Ovary (tissue), 3 donors: ENCODE measurements at regions not wholly inside any gene's neighbourhood (a gene's known extent, or its start where the extent isn't known, plus 50 kb on each side); places are given as distances from the start of the nearest gene placed in this dataset.

ENCODE experiments used
- POLR2A ChIP-seq: fragments of 450-650 bp; IDR thresholded peaks from one replicate; pipeline ENCODE4 v1.6.1; 2017; ENCODE audit warnings: antibody characterized with exemption, mild to moderate bottlenecking, moderate library complexity
- TF ChIP-seq, protein P1 (sequence below), 3 donors: fragments of 450-650 bp in 2 of 3; fragments of 200-600 bp in 1 of 3; IDR thresholded peaks; one replicate each; pipeline versions ENCODE4 v1.5.1 to v1.8.0; 2016 to 2022; ENCODE audit warnings: antibody characterized with exemption in 3 of 3, mild to moderate bottlenecking in 1 of 3
- donor health status: DM: no; HTN: no; CAD: no.

DNA sequence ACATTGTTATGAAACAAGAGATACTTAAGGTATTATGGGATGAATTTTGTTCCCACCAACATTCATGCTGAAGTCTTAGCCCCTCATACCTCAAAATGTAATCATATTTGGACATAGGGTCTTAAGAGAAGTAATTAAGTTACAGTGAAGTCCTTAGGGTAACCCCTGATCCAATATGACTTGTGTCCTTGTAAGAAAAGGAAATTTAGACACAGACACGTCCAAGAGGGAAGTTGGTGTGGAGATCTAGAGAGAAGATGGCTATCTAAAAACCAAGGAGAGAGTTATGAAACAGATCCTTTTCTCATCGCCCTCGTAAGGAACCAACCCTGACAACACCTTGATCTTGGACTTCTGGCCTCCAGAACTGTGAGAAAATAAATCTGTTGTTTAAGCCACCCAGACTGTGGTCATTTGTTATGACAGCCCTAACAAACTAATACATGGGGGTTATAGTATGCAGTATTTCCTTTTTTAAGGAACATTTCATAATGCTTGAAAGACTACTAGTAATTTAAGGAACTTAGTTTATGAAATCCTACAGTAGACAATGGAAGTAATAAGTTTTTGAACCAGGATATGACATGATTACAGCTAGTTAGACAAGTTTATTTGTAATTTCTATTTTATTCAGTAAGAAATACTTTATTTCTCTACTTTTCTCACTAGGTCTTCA, 875.5 kb upstream of the ADGRL2 start:
- TF ChIP-seq, protein P1, sequence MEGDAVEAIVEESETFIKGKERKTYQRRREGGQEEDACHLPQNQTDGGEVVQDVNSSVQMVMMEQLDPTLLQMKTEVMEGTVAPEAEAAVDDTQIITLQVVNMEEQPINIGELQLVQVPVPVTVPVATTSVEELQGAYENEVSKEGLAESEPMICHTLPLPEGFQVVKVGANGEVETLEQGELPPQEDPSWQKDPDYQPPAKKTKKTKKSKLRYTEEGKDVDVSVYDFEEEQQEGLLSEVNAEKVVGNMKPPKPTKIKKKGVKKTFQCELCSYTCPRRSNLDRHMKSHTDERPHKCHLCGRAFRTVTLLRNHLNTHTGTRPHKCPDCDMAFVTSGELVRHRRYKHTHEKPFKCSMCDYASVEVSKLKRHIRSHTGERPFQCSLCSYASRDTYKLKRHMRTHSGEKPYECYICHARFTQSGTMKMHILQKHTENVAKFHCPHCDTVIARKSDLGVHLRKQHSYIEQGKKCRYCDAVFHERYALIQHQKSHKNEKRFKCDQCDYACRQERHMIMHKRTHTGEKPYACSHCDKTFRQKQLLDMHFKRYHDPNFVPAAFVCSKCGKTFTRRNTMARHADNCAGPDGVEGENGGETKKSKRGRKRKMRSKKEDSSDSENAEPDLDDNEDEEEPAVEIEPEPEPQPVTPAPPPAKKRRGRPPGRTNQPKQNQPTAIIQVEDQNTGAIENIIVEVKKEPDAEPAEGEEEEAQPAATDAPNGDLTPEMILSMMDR (IDR thresholded peaks at IDR 0.05) = no peak
- TF ChIP-seq POLR2A = no peak
